ENCODE measurements at regions not wholly inside any gene's neighbourhood (a gene's known extent, or its start where the extent isn't known, plus 50 kb on each side); places are given as distances from the start of the nearest gene placed in this dataset.

GRCh38 chr5:5025098-5025773 is 114.9 kb upstream of the ADAMTS16 start:
- Histone ChIP-seq H3K27ac (ENCODE audit: low read depth, low read length) (no peak overlapping the region), H3K4me3 (ENCODE audit: low read length) (no peak overlapping the region), H2AK5ac (ENCODE audit: low read length) (no peak overlapping the region), H3K56ac (ENCODE audit: low read length) (no peak overlapping the region), H3K9ac (ENCODE audit: low read length) (no peak overlapping the region), H2BK5ac (ENCODE audit: low read length) (no peak overlapping the region), H3K18ac (ENCODE audit: low read length) (no peak overlapping the region), H3K4me1 (ENCODE audit: control insufficient read depth, low read depth, low read length) (no peaks in the 10 kb centered on the region), H3K79me2 (ENCODE audit: control insufficient read depth, insufficient read depth, low read length) (no peaks in the 10 kb centered on the region), H4K5ac (ENCODE audit: low read length) (no peak overlapping the region), H4K8ac (ENCODE audit: low read depth, low read length) (no peak overlapping the region), H2BK15ac (replicated peaks; ENCODE audit: low read depth) (no peak overlapping the region), H3K36me3 (ENCODE audit: control insufficient read depth, insufficient read depth, low read length) (no peaks in the 10 kb centered on the region), H3K23ac (ENCODE audit: low read length) (no peak overlapping the region), H3K27me3 (ENCODE audit: insufficient read depth, low read length, poor library complexity) (no peaks in the 10 kb centered on the region), H3K79me1 (ENCODE audit: low read length) (no peaks in the 10 kb centered on the region), H2BK120ac (ENCODE audit: low read depth, low read length) (no peak overlapping the region), H3K4me2 (ENCODE audit: low read length) (no peak overlapping the region), H3K4ac (ENCODE audit: low read depth, low read length) (no peak overlapping the region)
- no CpG with 5 or more reads among the region's 14 CpGs for WGBS (ENCODE audit: extremely low coverage, insufficient coverage, low lambda C conversion rate)
- no peak for DNase-seq

GRCh38 chr5:5025774-5026408 is 114.2 kb upstream of the ADAMTS16 start:
- Histone ChIP-seq H4K5ac (ENCODE audit: low read length) (no peak overlapping the region), H3K27me3 (ENCODE audit: insufficient read depth, low read length, poor library complexity) (no peaks in the 10 kb centered on the region), H3K9ac (ENCODE audit: low read length) (no peak overlapping the region), H3K79me2 (ENCODE audit: control insufficient read depth, insufficient read depth, low read length) (no peaks in the 10 kb centered on the region), H2BK15ac (replicated peaks; ENCODE audit: low read depth) (no peak overlapping the region), H3K4ac (ENCODE audit: low read depth, low read length) (no peak overlapping the region), H3K23ac (ENCODE audit: low read length) (no peak overlapping the region), H2BK120ac (ENCODE audit: low read depth, low read length) (no peak overlapping the region), H3K36me3 (ENCODE audit: control insufficient read depth, insufficient read depth, low read length) (no peaks in the 10 kb centered on the region), H3K4me1 (ENCODE audit: control insufficient read depth, low read depth, low read length) (no peaks in the 10 kb centered on the region), H3K79me1 (ENCODE audit: low read length) (no peaks in the 10 kb centered on the region), H4K8ac (ENCODE audit: low read depth, low read length) (no peak overlapping the region), H2AK5ac (ENCODE audit: low read length) (no peak overlapping the region), H2BK5ac (ENCODE audit: low read length) (no peak overlapping the region), H3K18ac (ENCODE audit: low read length) (no peak overlapping the region), H3K4me2 (ENCODE audit: low read length) (no peak overlapping the region), H3K27ac (ENCODE audit: low read depth, low read length) (no peak overlapping the region), H3K4me3 (ENCODE audit: low read length) (no peak overlapping the region), H3K56ac (ENCODE audit: low read length) (no peak overlapping the region)
- WGBS (ENCODE audit: extremely low coverage, insufficient coverage, low lambda C conversion rate) = no CpG with 5 or more reads among the region's 16 CpGs
- DNase-seq = no peak

DNA sequence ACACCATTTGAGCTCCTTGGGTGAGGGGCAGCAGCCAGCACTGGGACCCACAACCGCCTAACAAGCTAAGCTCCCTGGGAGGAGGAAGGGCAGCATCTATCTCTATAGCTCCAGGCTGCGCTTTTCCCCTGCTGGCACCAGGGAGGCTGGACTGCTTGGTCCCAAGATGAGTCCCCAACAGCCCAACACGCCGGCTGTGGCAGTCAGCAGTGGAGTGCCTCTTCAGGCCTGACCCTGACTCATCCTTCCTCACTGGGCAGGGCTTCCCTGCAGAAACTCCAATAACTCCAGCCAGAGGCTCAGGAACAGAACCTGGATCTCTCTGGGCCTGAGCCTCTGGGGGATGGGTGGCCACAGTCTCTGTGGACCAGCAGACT is 113.7 kb upstream of the ADAMTS16 start:
- DNase-seq = no peak
- H3K36me3 ChIP-seq (ENCODE audit: control insufficient read depth, insufficient read depth, low read length) = no peaks in the 10 kb centered on the region
- no peak overlapping the region for H3K27ac ChIP-seq (ENCODE audit: low read depth, low read length)
- no peak overlapping the region for H4K8ac ChIP-seq (ENCODE audit: low read depth, low read length)
- no peak overlapping the region for H3K18ac ChIP-seq (ENCODE audit: low read length)
- no peak overlapping the region for H4K5ac ChIP-seq (ENCODE audit: low read length)
- H3K4me2 ChIP-seq (ENCODE audit: low read length) = no peak overlapping the region
- H2BK15ac ChIP-seq (replicated peaks; ENCODE audit: low read depth) = no peak overlapping the region
- no peak overlapping the region for H3K56ac ChIP-seq (ENCODE audit: low read length)
- H3K4me3 ChIP-seq (ENCODE audit: low read length) = no peak overlapping the region
- H3K79me2 ChIP-seq (ENCODE audit: control insufficient read depth, insufficient read depth, low read length) = no peaks in the 10 kb centered on the region
- no peak overlapping the region for H2AK5ac ChIP-seq (ENCODE audit: low read length)
- H3K23ac ChIP-seq (ENCODE audit: low read length) = no peak overlapping the region
- H2BK5ac ChIP-seq (ENCODE audit: low read length) = no peak overlapping the region
- WGBS (ENCODE audit: extremely low coverage, insufficient coverage, low lambda C conversion rate) = no CpG with 5 or more reads among the region's 4 CpGs
- H3K9ac ChIP-seq (ENCODE audit: low read length) = no peak overlapping the region
- H3K4ac ChIP-seq (ENCODE audit: low read depth, low read length) = no peak overlapping the region
- no peak overlapping the region for H2BK120ac ChIP-seq (ENCODE audit: low read depth, low read length)
- H3K4me1 ChIP-seq (ENCODE audit: control insufficient read depth, low read depth, low read length) = no peaks in the 10 kb centered on the region
- H3K27me3 ChIP-seq (ENCODE audit: insufficient read depth, low read length, poor library complexity) = no peaks in the 10 kb centered on the region
- no peaks in the 10 kb centered on the region for H3K79me1 ChIP-seq (ENCODE audit: low read length)

GRCh38 chr5:5031665-5032064 is 108.5 kb upstream of the ADAMTS16 start:
- Histone ChIP-seq H3K56ac (ENCODE audit: low read length) (no peak overlapping the region), H3K27me3 (ENCODE audit: insufficient read depth, low read length, poor library complexity) (no peaks in the 10 kb centered on the region), H4K5ac (ENCODE audit: low read length) (no peak overlapping the region), H3K9ac (ENCODE audit: low read length) (no peak overlapping the region), H3K27ac (ENCODE audit: low read depth, low read length) (no peak overlapping the region), H2BK5ac (ENCODE audit: low read length) (no peak overlapping the region), H4K8ac (ENCODE audit: low read depth, low read length) (no peak overlapping the region), H3K4ac (ENCODE audit: low read depth, low read length) (no peak overlapping the region), H3K4me3 (ENCODE audit: low read length) (no peak overlapping the region), H2BK15ac (replicated peaks; ENCODE audit: low read depth) (no peak overlapping the region), H3K79me2 (ENCODE audit: control insufficient read depth, insufficient read depth, low read length) (no peaks in the 10 kb centered on the region), H3K18ac (ENCODE audit: low read length) (no peak overlapping the region), H3K79me1 (ENCODE audit: low read length) (no peaks in the 10 kb centered on the region), H2AK5ac (ENCODE audit: low read length) (no peak overlapping the region), H3K4me2 (ENCODE audit: low read length) (no peak overlapping the region), H3K36me3 (ENCODE audit: control insufficient read depth, insufficient read depth, low read length) (no peaks in the 10 kb centered on the region), H3K23ac (ENCODE audit: low read length) (no peak overlapping the region), H3K4me1 (ENCODE audit: control insufficient read depth, low read depth, low read length) (no peaks in the 10 kb centered on the region), H2BK120ac (ENCODE audit: low read depth, low read length) (no peak overlapping the region)
- no CpG with 5 or more reads among the region's 6 CpGs for WGBS (ENCODE audit: extremely low coverage, insufficient coverage, low lambda C conversion rate)
- DNase-seq = no peak

DNA sequence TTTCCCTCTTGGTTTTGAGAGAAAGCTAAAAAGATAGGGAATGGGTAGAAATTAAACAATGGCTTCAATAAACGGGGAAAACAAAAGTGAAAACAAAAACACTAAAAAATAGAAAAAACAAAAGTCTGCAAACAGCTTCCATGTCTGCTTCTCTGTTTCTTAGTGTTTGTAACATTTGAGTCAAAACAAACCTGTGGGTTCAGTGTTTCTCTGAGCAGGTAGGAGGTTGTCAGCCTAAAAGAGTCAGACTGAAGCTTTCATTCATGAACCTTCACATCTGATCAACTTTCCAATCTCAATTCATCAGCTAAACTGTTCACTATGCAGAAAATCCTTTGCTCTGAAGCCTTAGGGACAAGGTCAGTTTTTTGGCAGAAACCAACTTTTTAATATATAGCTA is 102.5 kb upstream of the ADAMTS16 start:
- no peaks in the 10 kb centered on the region for H3K79me1 ChIP-seq (ENCODE audit: low read length)
- no peak overlapping the region for H3K27ac ChIP-seq (ENCODE audit: low read depth, low read length)
- H3K4ac ChIP-seq (ENCODE audit: low read depth, low read length) = no peak overlapping the region
- no peak overlapping the region for H2BK120ac ChIP-seq (ENCODE audit: low read depth, low read length)
- H3K9ac ChIP-seq (ENCODE audit: low read length) = no peak overlapping the region
- H3K4me2 ChIP-seq (ENCODE audit: low read length) = no peak overlapping the region
- no peak for DNase-seq
- H3K4me3 ChIP-seq (ENCODE audit: low read length) = no peak overlapping the region
- H2BK5ac ChIP-seq (ENCODE audit: low read length) = no peak overlapping the region
- H3K36me3 ChIP-seq (ENCODE audit: control insufficient read depth, insufficient read depth, low read length) = no peaks in the 10 kb centered on the region
- H4K5ac ChIP-seq (ENCODE audit: low read length) = no peak overlapping the region
- H2BK15ac ChIP-seq (replicated peaks; ENCODE audit: low read depth) = no peak overlapping the region
- H3K79me2 ChIP-seq (ENCODE audit: control insufficient read depth, insufficient read depth, low read length) = no peaks in the 10 kb centered on the region
- H2AK5ac ChIP-seq (ENCODE audit: low read length) = no peak overlapping the region
- no peak overlapping the region for H3K23ac ChIP-seq (ENCODE audit: low read length)
- no peak overlapping the region for H3K18ac ChIP-seq (ENCODE audit: low read length)
- no peaks in the 10 kb centered on the region for H3K4me1 ChIP-seq (ENCODE audit: control insufficient read depth, low read depth, low read length)
- WGBS (ENCODE audit: extremely low coverage, insufficient coverage, low lambda C conversion rate) = no CpG with 5 or more reads among the region's 1 CpG
- H4K8ac ChIP-seq (ENCODE audit: low read depth, low read length) = no peak overlapping the region
- H3K56ac ChIP-seq (ENCODE audit: low read length) = no peak overlapping the region
- no peaks in the 10 kb centered on the region for H3K27me3 ChIP-seq (ENCODE audit: insufficient read depth, low read length, poor library complexity)

- Histone ChIP-seq H4K8ac (ENCODE audit: low read depth, low read length) (no peak overlapping the region), H3K23ac (ENCODE audit: low read length) (no peak overlapping the region), H3K79me2 (ENCODE audit: control insufficient read depth, insufficient read depth, low read length) (no peaks in the 10 kb centered on the region), H3K4me3 (ENCODE audit: low read length) (no peak overlapping the region), H3K36me3 (ENCODE audit: control insufficient read depth, insufficient read depth, low read length) (no peaks in the 10 kb centered on the region), H2BK15ac (replicated peaks; ENCODE audit: low read depth) (no peak overlapping the region), H4K5ac (ENCODE audit: low read length) (no peak overlapping the region), H3K27ac (ENCODE audit: low read depth, low read length) (no peak overlapping the region), H2BK120ac (ENCODE audit: low read depth, low read length) (no peak overlapping the region), H2AK5ac (ENCODE audit: low read length) (no peak overlapping the region), H3K9ac (ENCODE audit: low read length) (no peak overlapping the region), H3K56ac (ENCODE audit: low read length) (no peak overlapping the region), H3K27me3 (ENCODE audit: insufficient read depth, low read length, poor library complexity) (no peaks in the 10 kb centered on the region), H3K4me1 (ENCODE audit: control insufficient read depth, low read depth, low read length) (no peaks in the 10 kb centered on the region), H2BK5ac (ENCODE audit: low read length) (no peak overlapping the region), H3K79me1 (ENCODE audit: low read length) (no peaks in the 10 kb centered on the region), H3K18ac (ENCODE audit: low read length) (no peak overlapping the region), H3K4ac (ENCODE audit: low read depth, low read length) (no peak overlapping the region), H3K4me2 (ENCODE audit: low read length) (no peak overlapping the region)
- WGBS (ENCODE audit: extremely low coverage, insufficient coverage, low lambda C conversion rate) = no CpG with 5 or more reads among the region's 4 CpGs
- no peak for DNase-seq
These were observed 100.2 kb upstream of the ADAMTS16 start for GRCh38 chr5:5039918-5040317.
